SK-N-SH treated with all-trans-retinoic acid at 6 μM for 48 hours (cell line): ENCODE measurements at regions not wholly inside any gene's neighbourhood (a gene's known extent, or its start where the extent isn't known, plus 50 kb on each side); places are given as distances from the start of the nearest gene placed in this dataset.

Experiments used
- ATAC-seq: fragments of 200-7000 bp; cut with Tn5 transposase; 3 replicates; pipeline ENCODE4 v1.9.1; 2020; ENCODE audit warnings: mild to moderate bottlenecking, moderate library complexity
- ARNTL ChIP-seq: fragments of 450-650 bp; formaldehyde crosslinking; IDR thresholded peaks from 2 replicates; pipeline ENCODE4 v1.5.0; 2020; ENCODE audit warnings: low read depth, mild to moderate bottlenecking, moderate library complexity, borderline replicate concordance
- BACH2 ChIP-seq: fragments of 250-450 bp; sonication (Bioruptor Pico); IDR thresholded peaks from 2 replicates; pipeline ENCODE4 v1.9.0; 2021; ENCODE audit warnings: mild to moderate bottlenecking, borderline replicate concordance
- CSDC2 ChIP-seq: fragments of 250-450 bp; sonication (Bioruptor Pico); IDR thresholded peaks from 2 replicates; pipeline ENCODE4 v1.5.0; 2020; ENCODE audit warnings: mild to moderate bottlenecking, moderate library complexity
- ESRRG ChIP-seq: fragments of 250-450 bp; sonication (Bioruptor Pico); IDR thresholded peaks from 2 replicates; pipeline ENCODE4 v1.6.1; 2021; ENCODE audit warnings: mild to moderate bottlenecking
- GLIS3 ChIP-seq: fragments of 250-450 bp; sonication (Bioruptor Pico); IDR thresholded peaks from 2 replicates; pipeline ENCODE4 v1.5.0; 2020; ENCODE audit warnings: mild to moderate bottlenecking, moderate library complexity
- ISL1 ChIP-seq: fragments of 250-450 bp; sonication (Bioruptor Pico); IDR thresholded peaks from 2 replicates; pipeline ENCODE4 v2.1.2; 2022; ENCODE audit warnings: mild to moderate bottlenecking, moderate library complexity
- OSR1 ChIP-seq: fragments of 250-450 bp; sonication (Bioruptor Pico); IDR thresholded peaks from 2 replicates; pipeline ENCODE4 v1.8.0; 2022; ENCODE audit warnings: moderate library complexity, mild to moderate bottlenecking, inconsistent platforms
- PPARA ChIP-seq: fragments of 250-450 bp; sonication (Bioruptor Pico); IDR thresholded peaks from 2 replicates; pipeline ENCODE4 v1.5.0; 2020; ENCODE audit warnings: mild to moderate bottlenecking, borderline replicate concordance
- RARB ChIP-seq: fragments of 250-450 bp; sonication (Bioruptor Pico); IDR thresholded peaks from 2 replicates; pipeline ENCODE4 v1.8.0; 2021; ENCODE audit warnings: mild to moderate bottlenecking, moderate library complexity
- SNAI2 ChIP-seq: fragments of 250-450 bp; sonication (Bioruptor Pico); IDR thresholded peaks from 2 replicates; pipeline ENCODE4 v1.5.0; 2020; ENCODE audit warnings: mild to moderate bottlenecking, moderate library complexity
- TCF4 ChIP-seq: fragments of 250-450 bp; sonication (Bioruptor Pico); IDR thresholded peaks from 2 replicates; pipeline ENCODE4 v1.8.0; 2021; ENCODE audit warnings: mild to moderate bottlenecking, moderate library complexity, borderline replicate concordance
- TOX ChIP-seq: fragments of 250-450 bp; sonication (Bioruptor Pico); IDR thresholded peaks from 2 replicates; pipeline ENCODE4 v1.8.0; 2021; ENCODE audit warnings: mild to moderate bottlenecking, moderate library complexity, borderline replicate concordance
- ZC3H10 ChIP-seq: fragments of 250-450 bp; sonication (Bioruptor Pico); IDR thresholded peaks from 2 replicates; pipeline ENCODE4 v1.5.1; 2021; ENCODE audit warnings: mild to moderate bottlenecking, moderate library complexity
- ZFP30 ChIP-seq: fragments of 450-650 bp; formaldehyde crosslinking; IDR thresholded peaks from 2 replicates; pipeline ENCODE4 v1.5.0; 2022; ENCODE audit warnings: mild to moderate bottlenecking, moderate library complexity
- ZNF565 ChIP-seq: fragments of 450-650 bp; formaldehyde crosslinking; conservative IDR thresholded peaks from 2 replicates; pipeline ENCODE4 v1.5.0; 2020; ENCODE audit warnings: low read depth, mild to moderate bottlenecking, moderate library complexity
- ZNF8 ChIP-seq: fragments of 450-650 bp; formaldehyde crosslinking; IDR thresholded peaks from 2 replicates; pipeline ENCODE4 v1.5.0; 2020; ENCODE audit warnings: mild to moderate bottlenecking, moderate library complexity
- TF ChIP-seq, protein P1 (sequence below): fragments of 250-450 bp; sonication (Bioruptor Pico); IDR thresholded peaks from 2 replicates; pipeline ENCODE4 v1.8.0; 2021; ENCODE audit warnings: low read depth, mild to moderate bottlenecking, moderate library complexity, borderline replicate concordance
- TF ChIP-seq, protein P2 (sequence below): fragments of 250-450 bp; sonication (Bioruptor Pico); IDR thresholded peaks from 2 replicates; pipeline ENCODE4 v1.8.0; 2020; ENCODE audit warnings: mild to moderate bottlenecking, moderate library complexity, borderline replicate concordance
- TF ChIP-seq, protein P3 (sequence below): fragments of 250-450 bp; sonication (Bioruptor Pico); IDR thresholded peaks from 2 replicates; pipeline ENCODE4 v1.5.1; 2021; ENCODE audit warnings: mild to moderate bottlenecking, moderate library complexity
- TF ChIP-seq, protein P4 (sequence below): fragments of 250-450 bp; sonication (Bioruptor Pico); IDR thresholded peaks from 2 replicates; pipeline ENCODE4 v1.5.0; 2020; ENCODE audit warnings: mild to moderate bottlenecking, moderate library complexity
- TF ChIP-seq, protein P5 (sequence below): fragments of 250-450 bp; sonication (Bioruptor Pico); IDR thresholded peaks from 2 replicates; pipeline ENCODE4 v1.5.1; 2020; ENCODE audit warnings: low read depth, mild to moderate bottlenecking, moderate library complexity

DNA sequence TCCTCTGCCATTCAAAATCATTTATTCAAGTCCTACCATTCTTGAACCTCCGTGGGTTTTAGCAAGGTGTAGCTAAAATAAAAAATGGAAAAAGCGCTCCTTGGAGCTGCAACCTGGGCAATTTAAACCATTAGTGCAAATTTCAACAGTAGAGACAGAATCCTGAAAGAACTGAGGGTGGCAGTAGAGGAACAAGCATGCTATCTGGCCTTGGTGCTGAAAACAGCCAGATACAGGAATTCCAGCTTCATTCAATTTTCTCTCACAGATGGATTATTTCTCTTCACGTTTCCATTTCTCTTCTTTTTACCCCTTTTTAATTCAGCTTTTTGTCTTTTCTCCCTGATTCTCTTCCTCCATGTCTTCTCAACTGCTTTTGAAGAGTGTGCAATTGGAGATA is 77.7 kb downstream of the OTUD1 start:
- peak; percentile 83 for ATAC-seq
- TF ChIP-seq, protein P1, sequence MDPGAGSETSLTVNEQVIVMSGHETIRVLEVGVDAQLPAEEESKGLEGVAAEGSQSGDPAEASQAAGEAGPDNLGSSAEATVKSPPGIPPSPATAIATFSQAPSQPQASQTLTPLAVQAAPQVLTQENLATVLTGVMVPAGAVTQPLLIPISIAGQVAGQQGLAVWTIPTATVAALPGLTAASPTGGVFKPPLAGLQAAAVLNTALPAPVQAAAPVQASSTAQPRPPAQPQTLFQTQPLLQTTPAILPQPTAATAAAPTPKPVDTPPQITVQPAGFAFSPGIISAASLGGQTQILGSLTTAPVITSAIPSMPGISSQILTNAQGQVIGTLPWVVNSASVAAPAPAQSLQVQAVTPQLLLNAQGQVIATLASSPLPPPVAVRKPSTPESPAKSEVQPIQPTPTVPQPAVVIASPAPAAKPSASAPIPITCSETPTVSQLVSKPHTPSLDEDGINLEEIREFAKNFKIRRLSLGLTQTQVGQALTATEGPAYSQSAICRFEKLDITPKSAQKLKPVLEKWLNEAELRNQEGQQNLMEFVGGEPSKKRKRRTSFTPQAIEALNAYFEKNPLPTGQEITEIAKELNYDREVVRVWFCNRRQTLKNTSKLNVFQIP (CRISPR knock-in tag): no peak
- TF ChIP-seq, protein P2, sequence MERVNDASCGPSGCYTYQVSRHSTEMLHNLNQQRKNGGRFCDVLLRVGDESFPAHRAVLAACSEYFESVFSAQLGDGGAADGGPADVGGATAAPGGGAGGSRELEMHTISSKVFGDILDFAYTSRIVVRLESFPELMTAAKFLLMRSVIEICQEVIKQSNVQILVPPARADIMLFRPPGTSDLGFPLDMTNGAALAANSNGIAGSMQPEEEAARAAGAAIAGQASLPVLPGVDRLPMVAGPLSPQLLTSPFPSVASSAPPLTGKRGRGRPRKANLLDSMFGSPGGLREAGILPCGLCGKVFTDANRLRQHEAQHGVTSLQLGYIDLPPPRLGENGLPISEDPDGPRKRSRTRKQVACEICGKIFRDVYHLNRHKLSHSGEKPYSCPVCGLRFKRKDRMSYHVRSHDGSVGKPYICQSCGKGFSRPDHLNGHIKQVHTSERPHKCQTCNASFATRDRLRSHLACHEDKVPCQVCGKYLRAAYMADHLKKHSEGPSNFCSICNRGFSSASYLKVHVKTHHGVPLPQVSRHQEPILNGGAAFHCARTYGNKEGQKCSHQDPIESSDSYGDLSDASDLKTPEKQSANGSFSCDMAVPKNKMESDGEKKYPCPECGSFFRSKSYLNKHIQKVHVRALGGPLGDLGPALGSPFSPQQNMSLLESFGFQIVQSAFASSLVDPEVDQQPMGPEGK (CRISPR knock-in tag): no peak

DNA sequence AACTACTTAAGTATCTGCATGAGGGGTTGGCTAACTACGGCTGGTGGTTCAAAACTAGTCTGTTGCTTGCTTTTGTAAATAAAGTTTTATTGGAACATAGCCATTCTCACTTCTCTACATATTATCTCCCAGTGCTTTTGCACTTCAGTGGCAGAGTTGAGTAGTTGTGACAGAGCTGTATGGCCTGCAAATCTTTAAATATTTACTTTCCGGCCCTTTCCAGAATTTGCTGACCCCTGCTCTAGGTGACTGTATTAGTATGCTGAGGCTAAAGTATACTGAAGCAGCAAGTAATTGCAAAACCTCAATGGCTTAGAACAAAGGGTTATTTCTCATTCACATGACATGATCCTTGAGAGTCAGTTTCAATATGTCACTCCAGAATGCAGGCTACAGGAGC is 78.3 kb downstream of the OTUD1 start:
- no peak for ATAC-seq
- TF ChIP-seq PPARA (CRISPR knock-in tag) (no peak), ZNF565 (CRISPR knock-in tag) (no peak), TOX (no peak)
- TF ChIP-seq, protein P2 (CRISPR knock-in tag): no peak

DNA sequence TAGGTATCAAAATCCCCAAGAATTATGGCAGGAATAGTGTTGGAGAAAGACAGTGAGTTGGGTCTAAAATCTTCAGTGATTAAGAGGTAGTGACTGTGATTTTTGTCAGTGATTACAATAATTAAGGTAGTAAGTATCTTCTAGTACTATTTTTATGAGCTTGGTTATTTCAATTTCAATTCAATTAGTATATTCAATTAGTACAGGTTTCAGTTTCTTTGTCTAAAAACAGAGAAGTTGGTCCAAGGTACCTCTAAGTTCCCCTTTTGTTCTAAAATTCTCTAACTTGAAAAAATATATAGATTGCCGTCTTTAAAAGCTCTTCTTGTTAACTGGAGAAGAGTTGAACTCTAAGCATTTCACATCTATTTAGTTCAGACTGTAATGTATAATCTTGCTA is 82.9 kb downstream of the OTUD1 start:
- no peak for ATAC-seq
- TF ChIP-seq CSDC2 (CRISPR knock-in tag) (no peak), RARB (no peak), ESRRG (CRISPR knock-in tag) (no peak)
- TF ChIP-seq, protein P2 (CRISPR knock-in tag): no peak

DNA sequence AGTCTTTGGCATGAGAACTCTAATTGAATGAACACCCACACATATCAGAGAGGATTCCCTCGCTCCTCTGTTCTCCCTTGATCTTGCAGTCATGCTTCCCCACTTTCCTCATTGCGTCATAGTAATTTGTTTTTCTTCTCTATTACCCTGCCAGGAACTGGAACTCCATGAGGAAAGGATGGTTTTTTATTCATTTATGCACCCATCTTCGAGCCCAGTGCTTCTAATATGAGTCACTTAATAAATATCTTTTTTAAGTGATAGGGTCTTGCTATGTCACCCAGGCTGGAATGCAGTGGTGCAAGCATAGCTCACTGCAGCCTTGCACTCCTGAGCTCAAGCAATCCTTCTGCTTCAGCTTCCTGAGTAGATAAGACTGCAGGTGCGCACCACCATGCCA is 83.5 kb downstream of the OTUD1 start:
- no peak for ATAC-seq
- TF ChIP-seq ZFP30 (CRISPR knock-in tag) (no peak), ISL1 (CRISPR knock-in tag) (no peak), ZNF8 (CRISPR knock-in tag) (no peak), SNAI2 (CRISPR knock-in tag) (no peak), ZNF565 (CRISPR knock-in tag) (no peak)

DNA sequence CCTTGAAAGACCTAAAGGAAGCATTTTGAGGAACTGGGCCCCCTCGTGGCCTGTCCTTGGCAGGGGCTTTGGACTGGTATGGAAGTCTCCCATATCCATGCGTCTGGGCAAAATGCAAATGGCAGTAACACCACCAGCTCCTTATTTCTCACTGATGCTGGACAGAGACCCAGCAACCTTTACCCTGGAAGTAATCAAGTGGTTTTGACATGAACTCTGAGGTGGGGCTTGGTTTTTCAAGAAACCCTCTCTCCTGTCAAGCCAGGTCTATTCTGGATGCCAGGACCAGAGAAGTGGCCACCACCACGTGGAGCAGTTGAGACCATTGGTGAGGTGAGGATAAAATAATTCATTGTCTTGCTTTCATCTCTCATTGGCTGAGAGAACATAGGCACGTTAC is 84.4 kb downstream of the OTUD1 start:
- ATAC-seq: no peak
- TF ChIP-seq, protein P3, sequence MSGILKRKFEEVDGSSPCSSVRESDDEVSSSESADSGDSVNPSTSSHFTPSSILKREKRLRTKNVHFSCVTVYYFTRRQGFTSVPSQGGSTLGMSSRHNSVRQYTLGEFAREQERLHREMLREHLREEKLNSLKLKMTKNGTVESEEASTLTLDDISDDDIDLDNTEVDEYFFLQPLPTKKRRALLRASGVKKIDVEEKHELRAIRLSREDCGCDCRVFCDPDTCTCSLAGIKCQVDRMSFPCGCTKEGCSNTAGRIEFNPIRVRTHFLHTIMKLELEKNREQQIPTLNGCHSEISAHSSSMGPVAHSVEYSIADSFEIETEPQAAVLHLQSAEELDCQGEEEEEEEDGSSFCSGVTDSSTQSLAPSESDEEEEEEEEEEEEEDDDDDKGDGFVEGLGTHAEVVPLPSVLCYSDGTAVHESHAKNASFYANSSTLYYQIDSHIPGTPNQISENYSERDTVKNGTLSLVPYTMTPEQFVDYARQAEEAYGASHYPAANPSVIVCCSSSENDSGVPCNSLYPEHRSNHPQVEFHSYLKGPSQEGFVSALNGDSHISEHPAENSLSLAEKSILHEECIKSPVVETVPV: no peak
- TF ChIP-seq CSDC2 (CRISPR knock-in tag) (no peak), ARNTL (CRISPR knock-in tag) (no peak), RARB (no peak), TCF4 (CRISPR knock-in tag) (no peak), ISL1 (CRISPR knock-in tag) (no peak), OSR1 (CRISPR knock-in tag) (no peak), TOX (no peak), ZC3H10 (CRISPR knock-in tag) (no peak), BACH2 (no peak), GLIS3 (no peak)
- TF ChIP-seq, protein P4, sequence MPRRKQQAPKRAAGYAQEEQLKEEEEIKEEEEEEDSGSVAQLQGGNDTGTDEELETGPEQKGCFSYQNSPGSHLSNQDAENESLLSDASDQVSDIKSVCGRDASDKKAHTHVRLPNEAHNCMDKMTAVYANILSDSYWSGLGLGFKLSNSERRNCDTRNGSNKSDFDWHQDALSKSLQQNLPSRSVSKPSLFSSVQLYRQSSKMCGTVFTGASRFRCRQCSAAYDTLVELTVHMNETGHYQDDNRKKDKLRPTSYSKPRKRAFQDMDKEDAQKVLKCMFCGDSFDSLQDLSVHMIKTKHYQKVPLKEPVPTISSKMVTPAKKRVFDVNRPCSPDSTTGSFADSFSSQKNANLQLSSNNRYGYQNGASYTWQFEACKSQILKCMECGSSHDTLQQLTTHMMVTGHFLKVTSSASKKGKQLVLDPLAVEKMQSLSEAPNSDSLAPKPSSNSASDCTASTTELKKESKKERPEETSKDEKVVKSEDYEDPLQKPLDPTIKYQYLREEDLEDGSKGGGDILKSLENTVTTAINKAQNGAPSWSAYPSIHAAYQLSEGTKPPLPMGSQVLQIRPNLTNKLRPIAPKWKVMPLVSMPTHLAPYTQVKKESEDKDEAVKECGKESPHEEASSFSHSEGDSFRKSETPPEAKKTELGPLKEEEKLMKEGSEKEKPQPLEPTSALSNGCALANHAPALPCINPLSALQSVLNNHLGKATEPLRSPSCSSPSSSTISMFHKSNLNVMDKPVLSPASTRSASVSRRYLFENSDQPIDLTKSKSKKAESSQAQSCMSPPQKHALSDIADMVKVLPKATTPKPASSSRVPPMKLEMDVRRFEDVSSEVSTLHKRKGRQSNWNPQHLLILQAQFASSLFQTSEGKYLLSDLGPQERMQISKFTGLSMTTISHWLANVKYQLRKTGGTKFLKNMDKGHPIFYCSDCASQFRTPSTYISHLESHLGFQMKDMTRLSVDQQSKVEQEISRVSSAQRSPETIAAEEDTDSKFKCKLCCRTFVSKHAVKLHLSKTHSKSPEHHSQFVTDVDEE (CRISPR knock-in tag): no peak
- TF ChIP-seq, protein P5, sequence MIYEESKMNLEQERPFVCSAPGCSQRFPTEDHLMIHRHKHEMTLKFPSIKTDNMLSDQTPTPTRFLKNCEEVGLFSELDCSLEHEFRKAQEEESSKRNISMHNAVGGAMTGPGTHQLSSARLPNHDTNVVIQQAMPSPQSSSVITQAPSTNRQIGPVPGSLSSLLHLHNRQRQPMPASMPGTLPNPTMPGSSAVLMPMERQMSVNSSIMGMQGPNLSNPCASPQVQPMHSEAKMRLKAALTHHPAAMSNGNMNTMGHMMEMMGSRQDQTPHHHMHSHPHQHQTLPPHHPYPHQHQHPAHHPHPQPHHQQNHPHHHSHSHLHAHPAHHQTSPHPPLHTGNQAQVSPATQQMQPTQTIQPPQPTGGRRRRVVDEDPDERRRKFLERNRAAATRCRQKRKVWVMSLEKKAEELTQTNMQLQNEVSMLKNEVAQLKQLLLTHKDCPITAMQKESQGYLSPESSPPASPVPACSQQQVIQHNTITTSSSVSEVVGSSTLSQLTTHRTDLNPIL (CRISPR knock-in tag): no peak
